OCI-LY3 (cell line): ENCODE measurements at regions not wholly inside any gene's neighbourhood (a gene's known extent, or its start where the extent isn't known, plus 50 kb on each side); places are given as distances from the start of the nearest gene placed in this dataset.

Source experiments
- H2AFZ ChIP-seq: fragments of 200-600, 300-600 bp; shearing (Covaris generic); 2 replicates; pipeline ENCODE4 v1.6.0; 2014; ENCODE audit warnings: antibody characterized with exemption, low read depth, low read length
- H3K27ac ChIP-seq: fragments of 200-600, 300-600 bp; sonication (generic); 2 replicates; pipeline ENCODE4 v1.5.1; 2014; ENCODE audit warnings: mild to moderate bottlenecking, low read length, moderate library complexity, mixed read lengths
- H3K27me3 ChIP-seq: fragments of 200-600, 300-600 bp; sonication (generic); 2 replicates; pipeline ENCODE4 v1.6.1; 2014; ENCODE audit warnings: low read depth, low read length, mixed read lengths
- H3K36me3 ChIP-seq: fragments of 200-600, 300-600 bp; sonication (generic); replicated peaks from 2 replicates; pipeline ENCODE3; 2014; ENCODE audit warnings: low read depth, low read length, mixed read lengths
- H3K4me1 ChIP-seq: fragments of 300-600, 200-600 bp; sonication (generic); 2 replicates; pipeline ENCODE4 v1.6.1; 2014; ENCODE audit warnings: low read length, mixed read lengths
- H3K4me2 ChIP-seq: fragments of 200-600, 300-600 bp; sonication (generic); 2 replicates; pipeline ENCODE4 v1.6.1; 2014; ENCODE audit warnings: low read length, mixed read lengths
- H3K4me3 ChIP-seq: fragments of 300-600, 200-600 bp; sonication (generic); 2 replicates; pipeline ENCODE4 v1.5.1; 2014; ENCODE audit warnings: antibody characterized with exemption, mild to moderate bottlenecking, low read length, moderate library complexity
- H3K79me2 ChIP-seq: fragments of 300-600, 200-600 bp; shearing (Covaris generic); 2 replicates; pipeline ENCODE4 v1.6.1; 2014; ENCODE audit warnings: mild to moderate bottlenecking, low read length, mixed read lengths
- H3K9ac ChIP-seq: fragments of 300-600, 200-600 bp; shearing (Covaris generic); 2 replicates; pipeline ENCODE4 v1.6.0; 2014; ENCODE audit warnings: mild to moderate bottlenecking, low read length, moderate library complexity
- H3K9me3 ChIP-seq: fragments of 200-600, 300-600 bp; shearing (Covaris generic); 2 replicates; pipeline ENCODE4 v1.6.1; 2014; ENCODE audit warnings: low read length, mixed read lengths; ENCODE audit not compliant: insufficient read depth
- H4K20me1 ChIP-seq: fragments of 200-600, 300-600 bp; sonication (generic); 2 replicates; pipeline ENCODE4 v1.6.1; 2016; ENCODE audit warnings: low read length, mixed read lengths; ENCODE audit not compliant: insufficient read depth
- EZH2phosphoT487 ChIP-seq: fragments of 200-600 bp; shearing (Covaris generic); IDR thresholded peaks from 2 replicates; pipeline ENCODE4 v1.6.1; 2018; ENCODE audit warnings: antibody characterized with exemption, mixed run types, low read depth
- TF ChIP-seq, protein P1 (sequence below): fragments of 200-600, 300-600 bp; sonication (generic); IDR thresholded peaks from 2 replicates; pipeline ENCODE4 v1.5.1; 2014; ENCODE audit warnings: antibody characterized with exemption, low read length, low read depth

DNA sequence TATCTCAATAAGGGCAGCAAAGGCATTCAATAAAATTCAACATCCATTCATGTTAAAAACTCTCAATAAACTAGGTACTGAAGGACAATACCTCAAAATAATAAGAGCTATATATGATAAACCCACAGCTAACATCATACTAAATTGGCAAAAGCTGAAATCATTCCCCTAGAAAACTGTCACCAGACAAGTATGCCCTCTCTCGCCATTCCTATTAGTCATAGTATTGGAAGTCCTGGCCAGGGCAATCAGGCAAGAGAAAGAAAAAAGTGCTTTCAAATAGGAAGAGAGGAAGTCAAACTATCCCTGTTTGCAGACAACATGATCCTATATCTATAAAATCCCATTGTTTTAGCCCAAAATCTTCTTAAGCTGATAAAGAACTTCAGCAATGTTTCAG, 116.8 kb downstream of the TENT5D start:
- Histone ChIP-seq H3K4me2 (no peak overlapping the region), H2AFZ (no peak overlapping the region), H3K36me3 (no peaks in the 10 kb centered on the region), H3K27ac (no peak overlapping the region), H3K79me2 (no peaks in the 10 kb centered on the region), H4K20me1 (no peaks in the 10 kb centered on the region), H3K9me3 (no peaks in the 10 kb centered on the region), H3K4me3 (no peak overlapping the region), H3K4me1 (no peaks in the 10 kb centered on the region), H3K9ac (no peak overlapping the region), H3K27me3 (no peaks in the 10 kb centered on the region)
- TF ChIP-seq, protein P1, sequence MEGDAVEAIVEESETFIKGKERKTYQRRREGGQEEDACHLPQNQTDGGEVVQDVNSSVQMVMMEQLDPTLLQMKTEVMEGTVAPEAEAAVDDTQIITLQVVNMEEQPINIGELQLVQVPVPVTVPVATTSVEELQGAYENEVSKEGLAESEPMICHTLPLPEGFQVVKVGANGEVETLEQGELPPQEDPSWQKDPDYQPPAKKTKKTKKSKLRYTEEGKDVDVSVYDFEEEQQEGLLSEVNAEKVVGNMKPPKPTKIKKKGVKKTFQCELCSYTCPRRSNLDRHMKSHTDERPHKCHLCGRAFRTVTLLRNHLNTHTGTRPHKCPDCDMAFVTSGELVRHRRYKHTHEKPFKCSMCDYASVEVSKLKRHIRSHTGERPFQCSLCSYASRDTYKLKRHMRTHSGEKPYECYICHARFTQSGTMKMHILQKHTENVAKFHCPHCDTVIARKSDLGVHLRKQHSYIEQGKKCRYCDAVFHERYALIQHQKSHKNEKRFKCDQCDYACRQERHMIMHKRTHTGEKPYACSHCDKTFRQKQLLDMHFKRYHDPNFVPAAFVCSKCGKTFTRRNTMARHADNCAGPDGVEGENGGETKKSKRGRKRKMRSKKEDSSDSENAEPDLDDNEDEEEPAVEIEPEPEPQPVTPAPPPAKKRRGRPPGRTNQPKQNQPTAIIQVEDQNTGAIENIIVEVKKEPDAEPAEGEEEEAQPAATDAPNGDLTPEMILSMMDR: no peak
- TF ChIP-seq EZH2phosphoT487: no peak

DNA sequence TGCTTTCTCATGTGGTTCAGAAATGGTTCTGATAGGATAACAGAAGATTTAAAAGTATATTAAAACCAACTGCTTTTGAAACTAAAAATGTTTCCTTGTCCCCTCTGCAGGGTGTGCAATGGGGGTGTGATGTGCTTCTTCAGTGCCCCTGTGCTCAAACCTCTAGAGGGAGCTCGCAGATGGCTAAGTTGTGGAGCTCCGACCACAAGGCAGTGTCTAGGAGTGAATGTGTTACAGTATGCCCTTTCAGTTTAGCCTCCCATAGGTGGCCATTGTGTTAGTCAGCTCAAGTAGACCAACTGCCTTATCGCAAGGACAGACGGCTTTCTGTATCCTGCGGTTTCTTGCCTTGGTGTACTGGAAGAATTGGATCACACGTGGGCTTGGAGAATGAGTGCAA, 130.5 kb downstream of the TENT5D start:
- H4K20me1 ChIP-seq: no peaks in the 10 kb centered on the region
- H3K4me2 ChIP-seq: no peak overlapping the region
- no peaks in the 10 kb centered on the region for H3K27me3 ChIP-seq
- no peaks in the 10 kb centered on the region for H3K79me2 ChIP-seq
- no peak overlapping the region for H3K27ac ChIP-seq
- no peaks in the 10 kb centered on the region for H3K4me1 ChIP-seq
- H3K4me3 ChIP-seq: no peak overlapping the region
- H3K9me3 ChIP-seq: no peaks in the 10 kb centered on the region
- H2AFZ ChIP-seq: no peak overlapping the region
- TF ChIP-seq, protein P1: peak; percentile 34
- no peak for TF ChIP-seq EZH2phosphoT487
- no peaks in the 10 kb centered on the region for H3K36me3 ChIP-seq
- H3K9ac ChIP-seq: no peak overlapping the region

- Histone ChIP-seq H3K27me3 (no peaks in the 10 kb centered on the region), H3K4me1 (no peaks in the 10 kb centered on the region), H3K9ac (no peak overlapping the region), H3K36me3 (no peaks in the 10 kb centered on the region), H2AFZ (no peak overlapping the region), H3K27ac (no peak overlapping the region), H3K4me2 (no peak overlapping the region), H4K20me1 (no peaks in the 10 kb centered on the region), H3K79me2 (no peaks in the 10 kb centered on the region), H3K4me3 (no peak overlapping the region), H3K9me3 (no peaks in the 10 kb centered on the region)
- TF ChIP-seq, protein P1: no peak
- no peak for TF ChIP-seq EZH2phosphoT487
Observed at GRCh38 chrX:80556148-80556547, 135.9 kb downstream of the TENT5D start.

GRCh38 chrX:80572636-80573035, 152.4 kb downstream of the TENT5D start:
- Histone ChIP-seq H3K79me2 (no peaks in the 10 kb centered on the region), H3K36me3 (no peaks in the 10 kb centered on the region), H3K9me3 (no peaks in the 10 kb centered on the region), H3K27me3 (no peaks in the 10 kb centered on the region), H4K20me1 (no peaks in the 10 kb centered on the region), H3K4me2 (no peak overlapping the region), H3K4me3 (no peak overlapping the region), H3K4me1 (no peaks in the 10 kb centered on the region), H2AFZ (no peak overlapping the region), H3K27ac (no peak overlapping the region), H3K9ac (no peak overlapping the region)
- no peak for TF ChIP-seq EZH2phosphoT487
- TF ChIP-seq, protein P1: no peak
